Endothelial cell (in vitro differentiated cells): ENCODE measurements at regions not wholly inside any gene's neighbourhood (a gene's known extent, or its start where the extent isn't known, plus 50 kb on each side); places are given as distances from the start of the nearest gene placed in this dataset.
"Not testable (repeated sequence)": the region's sequence is repeated elsewhere in the genome, so short reads cannot be mapped to it uniquely, and the experiment has no call there.

Experiments used
- DNase-seq: peaks from one replicate; pipeline ENCODE4 v3.0.0; 2021; ENCODE audit warnings: low spot score
- H3K27ac Mint-ChIP-seq: one replicate; pipeline ENCODE4 v1.8.0; 2021; ENCODE audit warnings: mixed read lengths, inconsistent platforms; ENCODE audit not compliant: unreplicated experiment
- H3K27me3 Mint-ChIP-seq: one replicate; pipeline ENCODE4 v1.8.0; 2021; ENCODE audit warnings: mild to moderate bottlenecking, moderate library complexity, mixed read lengths, inconsistent platforms; ENCODE audit not compliant: unreplicated experiment
- H3K36me3 Mint-ChIP-seq: one replicate; pipeline ENCODE4 v1.8.0; 2021; ENCODE audit warnings: mild to moderate bottlenecking, low read depth, mixed read lengths, inconsistent platforms; ENCODE audit not compliant: unreplicated experiment
- H3K4me1 Mint-ChIP-seq: one replicate; pipeline ENCODE4 v1.8.0; 2021; ENCODE audit warnings: mild to moderate bottlenecking, mixed read lengths, inconsistent platforms; ENCODE audit not compliant: unreplicated experiment
- H3K4me3 Mint-ChIP-seq: one replicate; pipeline ENCODE4 v1.8.0; 2021; ENCODE audit warnings: mild to moderate bottlenecking, mixed read lengths, inconsistent platforms; ENCODE audit not compliant: unreplicated experiment
- H3K9me3 Mint-ChIP-seq: one replicate; pipeline ENCODE4 v1.8.0; 2021; ENCODE audit warnings: mixed read lengths, inconsistent platforms; ENCODE audit not compliant: unreplicated experiment
- CTCF ChIP-seq: fragments of 200-600 bp; sonication (generic); IDR thresholded peaks from one replicate; pipeline ENCODE4 v1.5.0; 2021; ENCODE audit warnings: antibody characterized with exemption; ENCODE audit not compliant: unreplicated experiment

- Mint-ChIP-seq H3K36me3 (no peaks in the 10 kb centered on the region), H3K27me3 (no peaks in the 10 kb centered on the region), H3K27ac (no peak overlapping the region), H3K4me1 (no peaks in the 10 kb centered on the region), H3K9me3 (no peaks in the 10 kb centered on the region), H3K4me3 (no peak overlapping the region)
- no peak for DNase-seq
- no peak for TF ChIP-seq CTCF
These were observed 68.7 kb upstream of the SYN3 start for GRCh38 chr22:33126881-33127280.

- no peak overlapping the region for H3K27ac Mint-ChIP-seq
- TF ChIP-seq CTCF = no peak
- DNase-seq = no peak
- no peaks in the 10 kb centered on the region for H3K27me3 Mint-ChIP-seq
- H3K4me1 Mint-ChIP-seq = no peaks in the 10 kb centered on the region
- no peaks in the 10 kb centered on the region for H3K36me3 Mint-ChIP-seq
- H3K9me3 Mint-ChIP-seq = no peaks in the 10 kb centered on the region
- no peak overlapping the region for H3K4me3 Mint-ChIP-seq
These were observed 66.3 kb upstream of the SYN3 start for GRCh38 chr22:33124471-33124870.

- H3K4me3 Mint-ChIP-seq, H3K27ac Mint-ChIP-seq, H3K27me3 Mint-ChIP-seq, DNase-seq, H3K9me3 Mint-ChIP-seq, H3K36me3 Mint-ChIP-seq, H3K4me1 Mint-ChIP-seq: not testable (repeated sequence)
These were observed 64.3 kb upstream of the SYN3 start for GRCh38 chr22:33122439-33122838.

GRCh38 chr22:33119044-33119443 is 60.9 kb upstream of the SYN3 start:
- H3K9me3 Mint-ChIP-seq = no peaks in the 10 kb centered on the region
- H3K36me3 Mint-ChIP-seq = no peaks in the 10 kb centered on the region
- DNase-seq = no peak
- no peak overlapping the region for H3K27ac Mint-ChIP-seq
- H3K27me3 Mint-ChIP-seq = no peaks in the 10 kb centered on the region
- no peak for TF ChIP-seq CTCF
- no peak overlapping the region for H3K4me3 Mint-ChIP-seq
- H3K4me1 Mint-ChIP-seq = peaks cover 11% of the 10 kb centered on the region

- Mint-ChIP-seq H3K27ac (no peak overlapping the region), H3K4me3 (no peak overlapping the region), H3K9me3 (no peaks in the 10 kb centered on the region), H3K4me1 (peaks cover 12% of the 10 kb centered on the region), H3K36me3 (no peaks in the 10 kb centered on the region), H3K27me3 (no peaks in the 10 kb centered on the region)
- no peak for TF ChIP-seq CTCF
- no peak for DNase-seq
These were observed 59.6 kb upstream of the SYN3 start for GRCh38 chr22:33117821-33118220.
